PC-9 (cell line): ENCODE measurements at regions not wholly inside any gene's neighbourhood (a gene's known extent, or its start where the extent isn't known, plus 50 kb on each side); places are given as distances from the start of the nearest gene placed in this dataset.

Experiments used
- CTCF ChIP-seq: fragments of 200-600 bp; sonication (generic); conservative IDR thresholded peaks from 2 replicates; pipeline ENCODE4 v1.6.1; 2017; ENCODE audit warnings: mixed run types, antibody characterized with exemption, mild to moderate bottlenecking, moderate library complexity
- EZH2 ChIP-seq: fragments of 200-600 bp; sonication (generic); IDR thresholded peaks from 2 replicates; pipeline ENCODE4 v1.8.0; 2017; ENCODE audit warnings: antibody characterized with exemption, low read depth

- TF ChIP-seq CTCF: no peak
- no peak for TF ChIP-seq EZH2
These were observed 263.3 kb downstream of the GADD45G start for GRCh38 chr9:89868100-89868499.
